Astrocyte (in vitro differentiated cells and primary cell): ENCODE measurements at regions not wholly inside any gene's neighbourhood (a gene's known extent, or its start where the extent isn't known, plus 50 kb on each side); places are given as distances from the start of the nearest gene placed in this dataset.

Experiments
- EZH2 ChIP-seq: IDR thresholded peaks from 2 replicates; pipeline ENCODE4 v1.6.1; 2012; ENCODE audit warnings: mild to moderate bottlenecking, low read length, inconsistent platforms; ENCODE audit not compliant: insufficient read depth
- TF ChIP-seq, protein P1 (sequence below): IDR thresholded peaks from 2 replicates; pipeline ENCODE4 v1.5.1; 2011; ENCODE audit warnings: low read depth, mild to moderate bottlenecking, inconsistent platforms, low read length, moderate library complexity; ENCODE audit not compliant: insufficient read depth

DNA sequence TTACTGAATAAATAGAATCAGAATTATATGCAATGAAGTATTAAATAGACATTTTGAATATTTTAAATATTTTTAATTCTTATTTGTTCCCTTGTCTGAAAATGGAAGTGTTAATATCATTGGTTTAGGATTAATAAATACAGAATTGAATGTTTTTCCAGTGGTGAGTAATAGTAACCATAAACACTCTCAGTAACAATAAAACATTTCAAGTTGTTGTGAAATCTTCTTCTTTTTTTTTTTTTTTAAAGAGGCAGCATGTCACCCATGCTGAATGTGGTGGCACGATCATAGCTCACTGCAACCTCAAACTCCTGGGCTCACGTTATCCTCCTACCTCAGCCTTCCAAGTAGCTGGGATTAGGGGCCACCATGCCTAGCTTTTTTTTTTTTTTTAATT lies 86.2 kb upstream of the ZBTB18 start:
- TF ChIP-seq, protein P1, sequence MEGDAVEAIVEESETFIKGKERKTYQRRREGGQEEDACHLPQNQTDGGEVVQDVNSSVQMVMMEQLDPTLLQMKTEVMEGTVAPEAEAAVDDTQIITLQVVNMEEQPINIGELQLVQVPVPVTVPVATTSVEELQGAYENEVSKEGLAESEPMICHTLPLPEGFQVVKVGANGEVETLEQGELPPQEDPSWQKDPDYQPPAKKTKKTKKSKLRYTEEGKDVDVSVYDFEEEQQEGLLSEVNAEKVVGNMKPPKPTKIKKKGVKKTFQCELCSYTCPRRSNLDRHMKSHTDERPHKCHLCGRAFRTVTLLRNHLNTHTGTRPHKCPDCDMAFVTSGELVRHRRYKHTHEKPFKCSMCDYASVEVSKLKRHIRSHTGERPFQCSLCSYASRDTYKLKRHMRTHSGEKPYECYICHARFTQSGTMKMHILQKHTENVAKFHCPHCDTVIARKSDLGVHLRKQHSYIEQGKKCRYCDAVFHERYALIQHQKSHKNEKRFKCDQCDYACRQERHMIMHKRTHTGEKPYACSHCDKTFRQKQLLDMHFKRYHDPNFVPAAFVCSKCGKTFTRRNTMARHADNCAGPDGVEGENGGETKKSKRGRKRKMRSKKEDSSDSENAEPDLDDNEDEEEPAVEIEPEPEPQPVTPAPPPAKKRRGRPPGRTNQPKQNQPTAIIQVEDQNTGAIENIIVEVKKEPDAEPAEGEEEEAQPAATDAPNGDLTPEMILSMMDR = no peak
- no peak for TF ChIP-seq EZH2
